Activated CD4-positive, alpha-beta T cell treated with anti-CD3 and anti-CD28 coated beads for 36 hours (primary cell): ENCODE measurements at regions not wholly inside any gene's neighbourhood (a gene's known extent, or its start where the extent isn't known, plus 50 kb on each side); places are given as distances from the start of the nearest gene placed in this dataset.
A peak's percentile ranks its signal among the peaks of the same experiment; 100 is the strongest.

Experiments used
- ATAC-seq: fragments of 200-7000 bp; cut with Tn5 transposase; one replicate; pipeline ENCODE4 v1.10.0; 2021; ENCODE audit warnings: mild to moderate bottlenecking, moderate library complexity
- CTCF ChIA-PET: fragments of 350-600 bp; sonication (Branson Sonifier 250); formaldehyde crosslinking; loops from one replicate; lab custom pipeline; 2021; ENCODE audit warnings: antibody characterized with exemption; lab: Charles Lee
- POLR2A ChIA-PET: fragments of 350-600 bp; sonication (Branson Sonifier 250); formaldehyde crosslinking; loops from one replicate; lab custom pipeline; 2021; ENCODE audit warnings: antibody characterized with exemption, inconsistent platforms; lab: Charles Lee
- DNase-seq: peaks from one replicate; pipeline ENCODE4 v3.0.0-alpha.2; 2020
- H3K27ac Mint-ChIP-seq: one replicate; pipeline ENCODE4 v1.8.0; 2021; ENCODE audit warnings: mixed read lengths
- H3K27me3 Mint-ChIP-seq: one replicate; pipeline ENCODE4 v1.8.0; 2021; ENCODE audit warnings: mixed read lengths
- H3K36me3 Mint-ChIP-seq: one replicate; pipeline ENCODE4 v1.8.0; 2021; ENCODE audit warnings: low read depth, mixed read lengths
- H3K4me1 Mint-ChIP-seq: one replicate; pipeline ENCODE4 v1.8.0; 2021; ENCODE audit warnings: mixed read lengths
- H3K4me3 Mint-ChIP-seq: one replicate; pipeline ENCODE4 v1.8.0; 2021; ENCODE audit warnings: mild to moderate bottlenecking, moderate library complexity, mixed read lengths
- H3K9me3 Mint-ChIP-seq: one replicate; pipeline ENCODE4 v1.8.0; 2021; ENCODE audit warnings: low read depth, mixed read lengths
- intact Hi-C, 2 experiments: fragments of 100-400 bp; cut with DNase I in 1 of 2; cut with micrococcal nuclease in 1 of 2; formaldehyde crosslinking; loops; one replicate each; pipeline versions ENCODE4 v1.14.2 to v1.15.1; 2022 to 2024; cut with DNase I, micrococcal nuclease

DNA sequence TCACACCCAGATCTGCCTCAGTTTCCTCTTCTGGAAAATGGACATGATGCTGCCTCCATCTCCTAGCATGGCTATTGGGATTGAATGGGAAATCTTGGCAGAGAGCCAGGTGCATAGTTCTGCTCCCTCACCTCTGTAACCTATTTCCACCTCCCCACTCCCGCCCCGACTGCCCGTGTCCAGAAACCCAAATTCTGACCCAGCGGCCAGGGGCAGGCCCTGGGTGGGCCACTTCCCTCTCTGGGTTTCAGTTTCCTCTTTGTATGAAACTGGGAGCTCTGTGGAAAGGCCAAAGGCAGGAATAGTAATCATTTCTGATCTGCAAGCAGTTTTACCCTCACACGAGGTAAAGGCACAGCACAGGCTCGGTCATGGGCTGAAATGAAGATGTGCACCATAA is 74.1 kb upstream of the DUSP5 start:
- Mint-ChIP-seq H3K27ac (no peak overlapping the region), H3K4me1 (peaks cover 50% of the 10 kb centered on the region), H3K27me3 (no peaks in the 10 kb centered on the region), H3K9me3 (no peaks in the 10 kb centered on the region), H3K36me3 (no peaks in the 10 kb centered on the region), H3K4me3 (no peak overlapping the region)
- no peak for ATAC-seq
- no peak for DNase-seq
- POLR2A ChIA-PET: no interaction called here
- CTCF ChIA-PET: interaction anchor here (1.0 kb wide), 2 partner anchors 75 to 83 kb away, joined by 3 read pairs; no protein-coding TSS in a partner anchor
- intact Hi-C loops: no loop called here

DNA sequence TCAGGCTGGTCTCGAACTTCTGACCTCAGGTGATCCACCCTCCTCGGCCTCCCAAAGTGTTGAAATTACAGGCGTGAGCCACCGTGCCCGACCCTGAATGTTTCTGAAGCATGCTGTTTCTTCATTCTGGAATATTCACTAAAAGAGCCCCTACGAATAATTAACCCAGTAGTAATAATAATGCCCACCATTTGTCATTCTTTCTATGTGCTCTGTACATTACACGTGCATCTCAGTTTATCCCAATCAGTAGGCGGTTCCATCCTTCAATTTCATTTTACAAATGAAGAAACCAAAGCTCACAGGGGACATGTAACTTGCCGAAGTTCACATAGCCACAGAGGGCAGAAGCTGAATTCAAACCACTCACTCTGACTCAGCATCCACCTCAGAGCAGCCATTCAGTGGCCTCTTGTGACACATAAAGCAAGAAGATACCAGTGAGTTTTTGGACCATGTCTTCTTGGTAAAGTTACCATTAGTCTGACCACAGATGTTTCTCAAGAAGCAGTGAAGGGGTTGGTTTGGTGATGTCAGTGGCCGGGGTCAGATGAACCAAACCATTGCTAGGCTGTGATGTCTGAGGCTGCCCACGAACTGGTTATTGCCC is 71.9 kb upstream of the DUSP5 start:
- H3K27ac Mint-ChIP-seq: peak overlapping the region; percentile 79
- H3K36me3 Mint-ChIP-seq: no peaks in the 10 kb centered on the region
- no peaks in the 10 kb centered on the region for H3K27me3 Mint-ChIP-seq
- ATAC-seq: peak; percentile 90
- H3K4me1 Mint-ChIP-seq: peaks cover 40% of the 10 kb centered on the region
- ChIA-PET CTCF (interaction anchor here (0.6 to 3.5 kb wide), 3 partner anchors 10 to 73 kb away, joined by 3 to 21 read pairs (median 7); no protein-coding TSS in a partner anchor), POLR2A (interaction anchor here (0.7 to 1.0 kb wide), 7 partner anchors 11 to 115 kb away, joined by 3 to 9 read pairs (median 3); no protein-coding TSS in a partner anchor)
- H3K9me3 Mint-ChIP-seq: no peaks in the 10 kb centered on the region
- H3K4me3 Mint-ChIP-seq: no peak overlapping the region
- peak; percentile 81 for DNase-seq
- intact Hi-C loops: loop anchor here (1.0 to 5.0 kb wide), 11 partner anchors 11 to 113 kb away; partner anchors contain the start of gene DUSP5 (in 1 of the 2)

DNA sequence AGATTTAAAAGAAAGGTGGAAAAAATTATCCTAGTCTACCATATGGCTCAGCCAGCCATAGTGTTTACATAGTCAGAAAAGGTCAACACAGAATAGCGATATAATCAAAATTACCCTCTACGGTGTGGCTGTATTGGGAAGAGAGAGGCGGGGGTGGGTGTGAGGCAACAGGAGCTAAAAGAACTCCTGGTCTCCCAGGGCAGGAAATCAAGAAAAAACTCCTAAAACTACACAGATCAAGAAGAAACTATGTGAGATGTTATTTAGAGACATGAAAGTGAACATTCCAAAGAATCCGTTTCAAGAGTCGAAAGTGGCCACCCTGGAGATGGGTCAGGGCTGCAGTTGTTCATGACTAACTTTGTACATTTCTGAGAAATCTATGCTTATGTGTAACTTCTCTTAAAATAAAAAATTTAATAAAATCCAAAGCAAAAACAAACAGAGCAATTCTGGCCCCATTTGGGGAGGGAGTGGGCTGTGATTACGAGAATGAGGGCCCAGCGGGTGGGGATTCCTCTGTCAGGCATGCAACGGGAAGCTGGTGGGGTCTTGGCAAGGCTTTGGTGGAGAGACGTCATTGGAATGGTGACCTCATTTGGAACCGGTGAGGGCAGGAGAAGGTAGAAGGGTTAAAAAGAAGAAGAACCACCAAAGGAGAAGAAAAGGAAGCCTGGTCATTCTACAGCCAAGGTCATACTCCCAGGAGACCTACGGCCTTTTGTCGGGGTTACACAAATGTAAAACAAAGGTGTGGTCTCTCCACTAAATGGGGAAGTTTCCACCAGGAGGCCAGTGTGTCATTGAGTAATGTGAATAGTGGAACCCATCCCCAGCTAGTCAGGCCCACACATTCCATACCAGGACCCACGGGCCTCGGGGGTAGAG is 71.2 kb upstream of the DUSP5 start:
- H3K4me1 Mint-ChIP-seq: peaks cover 33% of the 10 kb centered on the region
- H3K9me3 Mint-ChIP-seq: no peaks in the 10 kb centered on the region
- ChIA-PET CTCF (interaction anchor here (0.6 to 3.5 kb wide), 6 partner anchors 10 to 119 kb away, joined by 3 to 21 read pairs (median 4); no protein-coding TSS in a partner anchor), POLR2A (interaction anchor here (0.6 to 1.0 kb wide), 7 partner anchors 12 to 383 kb away, joined by 3 to 9 read pairs (median 3); no protein-coding TSS in a partner anchor)
- no peaks in the 10 kb centered on the region for H3K36me3 Mint-ChIP-seq
- no peaks in the 10 kb centered on the region for H3K27me3 Mint-ChIP-seq
- H3K27ac Mint-ChIP-seq: peak overlapping the region; percentile 79
- H3K4me3 Mint-ChIP-seq: no peak overlapping the region
- DNase-seq (peak; percentile 34), ATAC-seq (peak; percentile 6)
- intact Hi-C loops: loop anchor here (1.0 to 5.0 kb wide), 11 partner anchors 12 to 114 kb away; partner anchors contain the start of gene DUSP5 (in 1 of the 2)

DNA sequence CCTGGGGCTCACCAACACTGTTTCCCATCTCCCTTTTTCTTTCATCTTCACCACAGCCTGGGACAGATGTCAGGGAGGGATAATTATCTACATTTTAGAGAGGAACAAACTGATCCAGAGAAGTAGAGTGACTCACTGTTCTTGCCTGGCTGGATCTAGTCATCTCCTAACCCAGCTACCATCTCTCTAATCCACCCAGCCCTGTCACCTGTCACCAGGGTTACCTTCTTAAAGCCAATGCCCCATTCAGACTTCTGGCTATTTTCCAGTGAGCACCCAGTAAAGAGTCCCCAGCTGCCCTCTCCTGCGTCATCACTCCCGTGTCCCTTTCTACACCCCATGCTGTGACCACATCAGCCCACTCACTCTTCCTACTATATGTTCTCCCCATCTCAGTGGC is 68.4 kb upstream of the DUSP5 start:
- peak; percentile 43 for DNase-seq
- Mint-ChIP-seq H3K27ac (peak overlapping the region; percentile 10), H3K9me3 (no peaks in the 10 kb centered on the region), H3K4me3 (no peak overlapping the region), H3K27me3 (no peaks in the 10 kb centered on the region), H3K4me1 (peaks cover 31% of the 10 kb centered on the region), H3K36me3 (no peaks in the 10 kb centered on the region)
- intact Hi-C loops: loop anchor here (5.0 kb wide), 1 partner anchor 117 kb away; no protein-coding TSS in a partner anchor
- CTCF ChIA-PET: interaction anchor here (0.7 to 0.8 kb wide), 2 partner anchors 11 to 18 kb away, joined by 3 read pairs; no protein-coding TSS in a partner anchor
- POLR2A ChIA-PET: no interaction called here
- peak; percentile 56 for ATAC-seq

DNA sequence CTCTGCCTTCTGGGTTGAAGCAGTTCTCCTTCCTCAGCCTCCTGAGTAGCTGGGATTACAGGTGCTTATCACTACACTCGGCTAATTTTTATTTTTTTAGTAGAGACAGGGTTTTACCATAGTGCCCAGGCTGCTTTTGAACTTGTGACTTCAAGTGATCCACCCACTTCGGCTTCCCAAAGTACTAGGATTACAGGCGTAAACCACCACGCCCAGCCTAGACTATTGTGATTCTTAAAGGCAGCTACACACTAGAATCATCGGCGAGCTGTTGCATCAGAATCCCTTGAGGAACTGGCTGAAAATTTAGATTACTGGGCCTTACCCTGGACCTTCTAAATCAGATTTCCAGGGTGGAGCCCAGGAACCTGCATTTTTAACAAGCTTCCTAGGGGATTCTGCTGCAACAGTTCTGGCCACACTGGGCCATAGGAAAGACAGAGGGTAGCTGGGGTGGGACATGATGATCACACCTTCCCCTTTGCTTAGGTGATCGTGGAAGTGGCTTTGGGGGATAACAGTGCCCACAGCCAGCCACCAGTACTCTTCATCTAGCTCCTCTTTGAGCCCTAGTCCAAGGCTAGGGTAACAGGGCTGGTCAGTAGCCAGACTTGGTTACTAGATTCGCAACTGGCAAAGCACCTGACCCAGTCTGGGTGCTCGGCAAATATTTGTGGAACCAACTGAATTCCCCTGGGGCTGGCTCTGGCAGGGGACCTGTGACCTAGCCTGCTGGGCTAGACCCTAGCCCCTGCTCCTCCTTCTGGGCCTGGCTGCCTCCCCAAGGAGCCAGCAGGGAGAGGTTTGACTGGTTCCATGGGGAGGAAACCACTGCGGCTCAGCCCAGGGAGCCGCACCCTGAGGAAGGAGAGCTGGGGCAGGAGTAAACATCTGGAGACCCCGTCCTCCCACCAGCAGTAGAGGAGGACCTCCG is 67.1 kb upstream of the DUSP5 start:
- POLR2A ChIA-PET: no interaction called here

DNA sequence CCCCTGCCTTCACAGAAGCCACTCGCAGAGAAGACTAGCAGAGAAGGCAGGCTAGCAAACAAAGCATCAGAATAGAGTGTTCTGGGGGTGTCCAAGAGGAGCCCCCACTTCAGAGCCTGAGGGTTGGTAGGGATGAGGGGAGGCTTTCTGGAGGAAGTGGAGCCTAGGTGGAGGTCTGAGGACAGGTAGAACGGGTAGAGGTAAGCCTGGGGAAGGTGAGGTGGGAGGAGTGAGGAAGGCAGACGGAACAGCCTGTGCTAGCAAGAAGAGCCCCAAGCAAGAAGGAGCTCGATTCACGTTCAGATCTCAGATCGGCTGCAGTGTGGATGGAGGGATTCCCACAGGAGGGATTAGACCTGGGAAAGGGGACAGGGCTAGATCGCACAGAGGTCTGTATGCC is 66.0 kb upstream of the DUSP5 start:
- Mint-ChIP-seq H3K4me3 (no peak overlapping the region), H3K36me3 (no peaks in the 10 kb centered on the region), H3K27ac (no peak overlapping the region), H3K27me3 (no peaks in the 10 kb centered on the region), H3K9me3 (no peaks in the 10 kb centered on the region), H3K4me1 (peaks cover 19% of the 10 kb centered on the region)
- intact Hi-C loops: no loop called here
- DNase-seq: peak; percentile 3
- ChIA-PET CTCF (interaction anchor here (0.6 to 1.7 kb wide), 4 partner anchors 17 to 131 kb away, joined by 3 to 5 read pairs (median 3); no protein-coding TSS in a partner anchor), POLR2A (no interaction called here)
- ATAC-seq: no peak

More for the DNA sequence above, 67.1 kb upstream of the DUSP5 start:
- Mint-ChIP-seq H3K27ac (no peak overlapping the region), H3K9me3 (no peaks in the 10 kb centered on the region), H3K36me3 (no peaks in the 10 kb centered on the region), H3K4me3 (no peak overlapping the region), H3K4me1 (peaks cover 30% of the 10 kb centered on the region), H3K27me3 (no peaks in the 10 kb centered on the region)
- no peak for ATAC-seq
- CTCF ChIA-PET: interaction anchor here (0.6 to 1.3 kb wide), 6 partner anchors 12 to 92 kb away, joined by 3 to 4 read pairs (median 3); no protein-coding TSS in a partner anchor
- DNase-seq: peak; percentile 2
- intact Hi-C loops: no loop called here

DNA sequence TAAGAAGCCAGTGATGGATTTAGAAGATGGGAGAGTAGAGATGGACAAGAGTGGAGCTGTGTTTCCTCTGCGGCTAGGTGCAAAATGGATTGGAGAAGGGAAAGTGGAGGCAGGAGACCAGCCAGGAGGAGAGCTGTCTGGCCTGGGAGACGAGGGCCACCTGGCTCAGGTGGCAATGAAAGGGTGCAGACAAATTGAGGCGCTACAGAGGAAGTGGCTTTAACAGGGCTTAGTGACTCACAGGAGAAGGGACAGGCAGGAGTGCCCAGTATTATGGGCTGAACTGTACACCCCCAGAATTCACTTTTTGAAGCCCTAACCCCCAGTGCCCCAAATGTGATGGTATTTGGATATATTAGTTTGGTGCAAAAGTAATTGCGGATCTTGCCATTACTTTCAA is 65.6 kb upstream of the DUSP5 start:
- Mint-ChIP-seq H3K9me3 (no peaks in the 10 kb centered on the region), H3K4me3 (no peak overlapping the region), H3K36me3 (no peaks in the 10 kb centered on the region), H3K27ac (no peak overlapping the region), H3K4me1 (peaks cover 15% of the 10 kb centered on the region), H3K27me3 (no peaks in the 10 kb centered on the region)
- ChIA-PET CTCF (interaction anchor here (0.6 to 1.7 kb wide), 4 partner anchors 16 to 130 kb away, joined by 3 to 5 read pairs (median 3); no protein-coding TSS in a partner anchor), POLR2A (no interaction called here)
- intact Hi-C loops: no loop called here
- ATAC-seq (no peak), DNase-seq (peak; percentile 2)

DNA sequence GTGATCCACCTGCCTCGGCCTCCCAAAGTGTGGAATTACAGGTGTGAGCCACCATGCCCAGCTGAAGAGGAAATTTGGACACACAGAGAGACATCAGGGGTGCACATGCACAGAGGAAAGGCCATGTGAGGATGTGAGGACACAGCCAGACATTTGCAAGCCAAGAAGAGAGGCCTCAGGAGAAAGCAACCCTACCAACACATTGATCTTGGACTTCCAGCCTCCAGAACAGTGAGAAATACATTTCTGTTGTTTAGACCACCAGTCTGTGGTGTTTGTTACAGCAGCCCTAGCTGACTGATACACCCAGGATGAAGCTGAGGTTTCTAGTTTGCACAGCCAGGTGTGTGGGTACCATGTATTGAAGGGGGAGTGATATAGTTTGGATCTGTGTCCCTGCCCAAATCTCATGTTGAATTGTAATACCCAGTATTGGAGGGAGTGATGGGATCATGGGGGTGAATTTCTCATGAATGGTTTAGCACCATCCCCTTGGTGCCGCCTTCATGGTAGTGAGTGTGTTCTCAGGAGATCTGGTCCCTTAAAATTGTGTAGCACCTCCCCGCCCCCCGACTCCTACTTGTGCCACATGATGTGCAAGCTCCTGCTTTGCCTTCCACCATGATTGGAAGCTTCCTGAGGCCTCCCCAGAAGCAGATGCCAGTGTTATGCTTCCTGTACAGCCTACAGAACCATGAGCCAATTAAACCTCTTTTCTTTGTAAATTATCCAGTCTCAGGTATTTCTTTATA is 64.7 kb upstream of the DUSP5 start:
- Mint-ChIP-seq H3K36me3 (no peaks in the 10 kb centered on the region), H3K4me1 (peaks cover 11% of the 10 kb centered on the region), H3K27ac (no peak overlapping the region), H3K27me3 (no peaks in the 10 kb centered on the region), H3K4me3 (no peak overlapping the region), H3K9me3 (no peaks in the 10 kb centered on the region)
- DNase-seq (peak; percentile 2), ATAC-seq (no peak)
- ChIA-PET POLR2A (no interaction called here), CTCF (interaction anchor here (1.1 to 1.7 kb wide), 2 partner anchors 15 to 79 kb away, joined by 3 to 5 read pairs; no protein-coding TSS in a partner anchor)
- intact Hi-C loops: no loop called here

DNA sequence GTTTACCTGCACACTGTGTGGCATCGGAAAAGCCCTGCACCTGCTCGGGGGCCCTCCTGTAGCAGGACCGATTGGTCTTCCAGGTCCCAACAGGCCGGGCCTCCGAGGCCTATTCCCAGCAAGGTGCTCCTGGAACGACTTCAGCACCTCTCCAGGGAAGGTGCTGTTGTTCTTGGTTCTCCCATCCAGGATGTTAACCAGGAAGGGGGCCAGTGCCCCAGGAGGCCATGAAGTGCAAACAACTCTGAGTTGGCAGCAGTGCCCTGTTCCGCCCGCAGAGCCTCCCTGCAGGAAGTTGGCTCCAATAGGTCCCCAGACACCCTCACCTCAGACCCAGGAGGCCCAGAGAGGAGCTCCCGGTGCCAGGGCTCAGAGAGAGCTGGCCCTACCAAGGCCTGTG is 64.0 kb upstream of the DUSP5 start:
- POLR2A ChIA-PET: no interaction called here
- ATAC-seq: no peak
- no peaks in the 10 kb centered on the region for H3K9me3 Mint-ChIP-seq
- H3K4me3 Mint-ChIP-seq: no peak overlapping the region
- H3K4me1 Mint-ChIP-seq: peaks cover 11% of the 10 kb centered on the region
- no peak overlapping the region for H3K27ac Mint-ChIP-seq
- CTCF ChIA-PET: no interaction called here
- intact Hi-C loops: no loop called here
- peak; percentile 2 for DNase-seq
- no peaks in the 10 kb centered on the region for H3K36me3 Mint-ChIP-seq
- no peaks in the 10 kb centered on the region for H3K27me3 Mint-ChIP-seq

DNA sequence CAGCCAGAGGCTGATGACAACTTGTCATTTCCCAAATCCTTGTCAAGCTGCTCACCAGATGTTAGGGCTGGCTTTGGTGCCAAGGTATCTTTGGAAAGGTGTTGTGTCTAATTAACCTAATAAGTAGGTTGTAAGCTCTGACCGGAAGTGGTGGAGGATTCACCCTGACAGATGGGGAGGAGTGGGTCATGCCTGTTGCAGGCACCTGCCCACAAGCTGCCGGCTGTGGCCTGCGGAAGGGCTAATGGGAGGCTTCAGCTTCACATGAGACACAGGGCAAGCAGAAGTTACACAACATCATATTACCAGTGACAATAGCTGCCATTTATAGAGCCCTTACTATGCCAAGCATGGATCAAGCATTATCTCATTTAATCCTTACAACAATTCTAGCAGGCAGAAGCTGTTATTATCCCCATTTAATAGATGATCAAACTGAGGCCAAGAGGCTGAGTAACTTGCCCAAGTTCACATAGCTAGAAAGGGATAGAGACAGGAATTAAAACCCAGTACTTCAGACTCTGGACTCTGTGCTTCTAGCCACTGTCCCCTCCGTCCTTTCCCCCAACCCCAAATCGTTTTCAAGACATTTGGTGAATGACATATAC is 63.1 kb upstream of the DUSP5 start:
- DNase-seq: peak; percentile 3
- Mint-ChIP-seq H3K4me1 (peaks cover 6% of the 10 kb centered on the region), H3K9me3 (no peaks in the 10 kb centered on the region), H3K27ac (no peak overlapping the region), H3K36me3 (no peaks in the 10 kb centered on the region), H3K4me3 (no peak overlapping the region), H3K27me3 (no peaks in the 10 kb centered on the region)
- ATAC-seq: no peak
- CTCF ChIA-PET: no interaction called here
- POLR2A ChIA-PET: no interaction called here
- intact Hi-C loops: no loop called here
